BE2C (cell line): ENCODE measurements at regions not wholly inside any gene's neighbourhood (a gene's known extent, or its start where the extent isn't known, plus 50 kb on each side); places are given as distances from the start of the nearest gene placed in this dataset.

Experiments used
- DNase-seq: peaks from one replicate; pipeline ENCODE4 v3.0.0-alpha.2; 2020
- H3K27me3 ChIP-seq: fragments of 250-450 bp; sonication (Bioruptor Pico); 2 replicates; pipeline ENCODE4 v1.5.1; 2020; ENCODE audit warnings: mild to moderate bottlenecking
- H3K36me3 ChIP-seq: fragments of 250-450 bp; sonication (Bioruptor Pico); 2 replicates; pipeline ENCODE4 v1.5.1; 2020; ENCODE audit warnings: mild to moderate bottlenecking
- H3K4me1 ChIP-seq: fragments of 250-450 bp; sonication (Bioruptor Pico); 2 replicates; pipeline ENCODE4 v1.5.1; 2020
- H3K4me3 ChIP-seq: 2 replicates; pipeline ENCODE4 v1.5.1; 2011; ENCODE audit warnings: low read depth, low read length
- H3K9me3 ChIP-seq: fragments of 250-450 bp; sonication (Bioruptor Pico); 2 replicates; pipeline ENCODE4 v1.5.1; 2020
- TF ChIP-seq, protein P1 (sequence below): IDR thresholded peaks from 2 replicates; pipeline ENCODE4 v1.5.1; 2012; ENCODE audit warnings: mild to moderate bottlenecking, low read depth, low read length

DNA sequence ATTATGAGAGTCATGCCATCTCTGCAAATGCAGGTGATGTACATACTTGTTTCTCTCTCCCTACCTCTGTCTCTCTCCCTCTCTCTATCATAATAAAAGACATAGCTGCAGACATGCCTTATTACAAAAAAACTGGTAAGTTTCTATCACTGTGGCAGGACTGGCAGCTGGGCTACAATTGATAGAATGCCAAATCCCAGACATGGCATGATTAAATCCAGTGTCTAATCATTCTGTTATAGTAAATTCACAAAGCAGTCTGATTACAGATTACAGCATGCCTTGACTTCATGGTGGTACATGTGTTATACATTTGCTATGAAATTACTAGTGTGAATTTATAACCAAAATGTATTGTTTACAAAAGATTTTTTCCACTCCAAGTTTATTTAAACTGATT lies 854.7 kb downstream of the TMTC2 start:
- no peak for DNase-seq
- TF ChIP-seq, protein P1, sequence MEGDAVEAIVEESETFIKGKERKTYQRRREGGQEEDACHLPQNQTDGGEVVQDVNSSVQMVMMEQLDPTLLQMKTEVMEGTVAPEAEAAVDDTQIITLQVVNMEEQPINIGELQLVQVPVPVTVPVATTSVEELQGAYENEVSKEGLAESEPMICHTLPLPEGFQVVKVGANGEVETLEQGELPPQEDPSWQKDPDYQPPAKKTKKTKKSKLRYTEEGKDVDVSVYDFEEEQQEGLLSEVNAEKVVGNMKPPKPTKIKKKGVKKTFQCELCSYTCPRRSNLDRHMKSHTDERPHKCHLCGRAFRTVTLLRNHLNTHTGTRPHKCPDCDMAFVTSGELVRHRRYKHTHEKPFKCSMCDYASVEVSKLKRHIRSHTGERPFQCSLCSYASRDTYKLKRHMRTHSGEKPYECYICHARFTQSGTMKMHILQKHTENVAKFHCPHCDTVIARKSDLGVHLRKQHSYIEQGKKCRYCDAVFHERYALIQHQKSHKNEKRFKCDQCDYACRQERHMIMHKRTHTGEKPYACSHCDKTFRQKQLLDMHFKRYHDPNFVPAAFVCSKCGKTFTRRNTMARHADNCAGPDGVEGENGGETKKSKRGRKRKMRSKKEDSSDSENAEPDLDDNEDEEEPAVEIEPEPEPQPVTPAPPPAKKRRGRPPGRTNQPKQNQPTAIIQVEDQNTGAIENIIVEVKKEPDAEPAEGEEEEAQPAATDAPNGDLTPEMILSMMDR = no peak
- H3K36me3 ChIP-seq = no peaks in the 10 kb centered on the region
- H3K4me3 ChIP-seq = no peak overlapping the region
- H3K9me3 ChIP-seq = no peaks in the 10 kb centered on the region
- H3K4me1 ChIP-seq = no peaks in the 10 kb centered on the region
- no peaks in the 10 kb centered on the region for H3K27me3 ChIP-seq

DNA sequence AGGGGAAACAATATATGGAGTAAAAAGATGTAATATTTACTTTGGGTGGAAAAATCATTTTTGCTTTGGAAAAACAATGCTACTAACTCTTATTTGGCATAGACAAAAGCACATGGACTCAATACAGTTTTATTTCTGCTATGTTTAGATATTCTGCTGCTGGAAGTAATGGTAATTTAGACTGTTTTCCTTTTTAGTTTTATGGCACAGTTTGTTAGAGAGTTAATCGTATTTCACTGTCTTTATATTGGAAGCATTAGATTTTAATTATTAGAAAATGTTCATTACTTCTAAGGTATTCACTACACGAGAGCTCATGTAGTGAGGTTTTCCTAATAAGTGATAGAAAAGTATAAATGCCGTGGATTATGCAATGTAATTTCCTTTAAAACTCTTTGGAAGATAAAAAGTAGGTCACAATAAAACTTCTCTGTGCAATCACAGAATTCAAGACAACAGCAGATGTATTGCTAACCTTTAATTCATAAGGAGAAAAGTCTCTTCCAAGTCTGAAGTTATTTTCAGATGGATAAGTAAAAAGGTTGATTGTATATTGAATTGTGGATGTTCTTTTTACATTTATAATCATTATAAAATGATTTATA lies 851.8 kb downstream of the TMTC2 start:
- Histone ChIP-seq H3K4me3 (no peak overlapping the region), H3K9me3 (no peaks in the 10 kb centered on the region), H3K27me3 (no peaks in the 10 kb centered on the region), H3K36me3 (no peaks in the 10 kb centered on the region), H3K4me1 (no peaks in the 10 kb centered on the region)
- TF ChIP-seq, protein P1 = no peak
- no peak for DNase-seq

DNA sequence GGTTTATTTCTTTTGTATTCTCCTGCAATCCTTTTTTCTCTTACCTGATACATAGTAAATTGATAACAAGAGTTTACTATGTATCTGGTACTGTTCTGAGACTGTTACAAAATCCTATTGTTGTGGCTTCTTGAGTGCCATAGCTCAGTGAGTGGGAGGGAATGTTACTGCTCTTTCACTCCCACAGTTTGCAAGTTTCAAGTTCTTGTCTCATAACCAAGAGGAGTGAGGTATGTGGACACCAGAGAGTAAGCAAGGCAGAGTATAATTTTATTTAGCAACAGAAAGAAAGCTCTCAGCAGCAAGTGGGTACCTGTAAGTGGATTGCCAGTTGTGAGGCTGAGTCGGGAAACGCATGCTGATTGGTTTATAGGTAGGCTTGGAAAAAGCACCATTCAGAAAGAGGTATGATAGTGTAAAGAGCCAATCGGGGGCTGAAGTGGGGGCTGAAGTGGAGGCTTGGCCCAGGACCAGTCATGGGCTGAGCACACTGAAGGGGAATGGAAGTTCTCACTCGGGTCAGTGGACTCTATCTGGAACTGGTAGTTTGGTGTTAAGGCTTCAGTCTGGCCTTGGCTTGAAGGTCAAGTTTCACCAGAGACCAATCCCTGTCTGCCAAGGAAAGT lies 850.8 kb downstream of the TMTC2 start:
- no peaks in the 10 kb centered on the region for H3K36me3 ChIP-seq
- no peaks in the 10 kb centered on the region for H3K27me3 ChIP-seq
- TF ChIP-seq, protein P1 = no peak
- no peak overlapping the region for H3K4me3 ChIP-seq
- H3K9me3 ChIP-seq = no peaks in the 10 kb centered on the region
- H3K4me1 ChIP-seq = no peaks in the 10 kb centered on the region
- DNase-seq = no peak

DNA sequence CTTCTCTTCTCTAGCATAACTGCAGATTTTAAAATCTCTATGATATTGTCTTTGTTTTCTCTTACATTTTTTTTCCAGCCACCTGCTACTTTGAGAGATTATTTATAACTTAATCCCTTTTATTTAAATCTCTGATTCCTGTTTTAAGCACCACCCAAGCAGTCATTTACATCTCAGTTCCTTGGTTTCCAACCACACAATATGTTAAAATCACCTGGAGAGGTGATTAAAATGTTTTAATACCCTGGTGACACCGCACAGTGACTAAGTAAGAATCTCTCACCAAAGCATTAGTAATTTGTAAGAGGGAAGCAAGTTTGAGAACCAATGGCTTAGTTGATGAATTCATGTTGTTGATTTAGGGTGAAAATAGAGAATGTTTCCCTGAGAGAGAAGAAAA lies 849.8 kb downstream of the TMTC2 start:
- Histone ChIP-seq H3K27me3 (no peaks in the 10 kb centered on the region), H3K9me3 (no peaks in the 10 kb centered on the region), H3K4me1 (no peaks in the 10 kb centered on the region), H3K4me3 (no peak overlapping the region), H3K36me3 (no peaks in the 10 kb centered on the region)
- DNase-seq = no peak
- TF ChIP-seq, protein P1 = no peak

DNA sequence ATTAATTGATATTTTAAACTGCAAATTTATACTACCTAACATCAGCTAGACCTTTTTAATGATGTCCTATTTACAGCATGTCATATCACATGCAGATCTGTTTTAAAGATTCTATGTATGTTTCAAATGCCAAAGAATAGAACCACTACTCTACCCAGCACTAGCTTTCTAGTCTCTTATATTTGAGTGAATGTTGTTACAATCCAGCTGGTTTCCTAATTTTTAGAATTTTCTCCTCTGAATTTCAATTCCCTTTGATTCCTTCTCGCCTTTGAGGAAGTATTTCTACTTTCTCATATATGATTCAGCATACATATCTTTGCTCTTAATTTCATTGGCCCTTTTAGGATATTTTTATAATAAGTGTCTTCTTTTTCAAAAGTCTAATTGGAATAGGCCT lies 841.9 kb downstream of the TMTC2 start:
- DNase-seq = no peak
- no peak overlapping the region for H3K4me3 ChIP-seq
- TF ChIP-seq, protein P1 = no peak
- H3K4me1 ChIP-seq = no peaks in the 10 kb centered on the region
- H3K36me3 ChIP-seq = no peaks in the 10 kb centered on the region
- no peaks in the 10 kb centered on the region for H3K9me3 ChIP-seq
- H3K27me3 ChIP-seq = no peaks in the 10 kb centered on the region

DNA sequence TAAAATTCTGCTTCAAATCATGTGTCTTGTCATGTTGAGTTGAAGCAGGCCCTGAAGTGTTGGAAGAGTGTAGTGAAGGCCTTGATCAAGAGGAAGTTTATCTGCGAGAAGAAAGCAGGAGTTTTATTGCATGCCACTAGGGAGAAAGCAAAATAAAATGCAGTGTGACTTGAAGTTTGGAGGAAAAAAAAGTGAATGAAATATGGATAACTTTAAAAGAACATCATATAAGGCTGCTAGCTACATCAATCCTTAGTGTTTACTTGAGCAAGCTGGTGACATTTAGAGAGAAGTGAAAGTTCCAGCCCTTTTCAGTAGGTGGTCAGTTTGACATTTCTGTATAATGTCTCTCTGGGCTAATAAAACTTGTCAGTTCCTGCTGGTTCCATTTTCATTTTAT lies 841.1 kb downstream of the TMTC2 start:
- TF ChIP-seq, protein P1 = no peak
- Histone ChIP-seq H3K4me3 (no peak overlapping the region), H3K36me3 (no peaks in the 10 kb centered on the region), H3K9me3 (no peaks in the 10 kb centered on the region), H3K27me3 (no peaks in the 10 kb centered on the region), H3K4me1 (no peaks in the 10 kb centered on the region)
- DNase-seq = no peak
